HCT116 (cell line): ENCODE measurements at regions not wholly inside any gene's neighbourhood (a gene's known extent, or its start where the extent isn't known, plus 50 kb on each side); places are given as distances from the start of the nearest gene placed in this dataset.

ENCODE experiments used
- ATAC-seq: fragments of 200-7000 bp; cut with Tn5 transposase; 2 replicates; pipeline ENCODE4 v1.9.1; 2020; ENCODE audit warnings: mild to moderate bottlenecking, moderate library complexity
- BruUV-seq: library from RNA; stranded (reverse); fragments of 400-500 nt; replicated peaks from 2 replicates; lab custom pipeline; 2021; lab: Mats Ljungman, UMichigan
- CTCF ChIA-PET: fragments of 300-600 bp; sonication (Branson Sonifier 250); formaldehyde crosslinking; loops from one replicate; lab custom pipeline; 2021; ENCODE audit warnings: antibody characterized with exemption; lab: Charles Lee
- POLR2A ChIA-PET: fragments of 300-600, 350-600 bp; sonication (Branson Sonifier 250); formaldehyde crosslinking; loops from one replicate; lab custom pipeline; 2021; ENCODE audit warnings: antibody characterized with exemption; lab: Charles Lee
- RAD21 ChIA-PET, 2 experiments: fragments of 300-600 bp; sonication (Branson Sonifier 250); formaldehyde crosslinking; loops; one replicate each; lab custom pipeline; 2023; ENCODE audit warnings: low total read pairs in 2 of 2; ENCODE audit not compliant: uncharacterized antibody in 2 of 2, unreplicated experiment in 2 of 2, low non-redundant PET in 1 of 2; lab: Charles Lee
- DNase-seq: peaks from one replicate; pipeline ENCODE4 v3.0.0-alpha.2; 2010; ENCODE audit warnings: low read depth, low spot score
- H2AFZ ChIP-seq: fragments of 200-600 bp; shearing (Covaris generic), sonication (generic); 2 replicates; pipeline ENCODE4 v1.6.1; 2017; ENCODE audit warnings: low read depth, mixed run types, mixed read lengths, antibody characterized with exemption, low read length; ENCODE audit not compliant: poor library complexity, severe bottlenecking
- H3K27ac ChIP-seq: 2 replicates; pipeline ENCODE4 v1.5.1; 2012; ENCODE audit warnings: low read depth, low read length
- H3K27me3 ChIP-seq: fragments of 200-600 bp; sonication (generic); 2 replicates; pipeline ENCODE4 v1.6.1; 2016; ENCODE audit warnings: mixed run types, low read length, mixed read lengths; ENCODE audit not compliant: insufficient read depth
- H3K36me3 ChIP-seq, 2 experiments: fragments of 200-500 bp in 1 of 2; fragments of 200-600 bp in 1 of 2; sonication (Bioruptor generic) in 1 of 2; sonication (generic) in 1 of 2; 2 replicates each; pipeline versions ENCODE4 v1.5.1 to v1.6.1; 2014 to 2016; ENCODE audit warnings: low read length in 2 of 2, inconsistent platforms in 1 of 2, mixed read lengths in 1 of 2, mixed run types in 1 of 2; ENCODE audit not compliant: insufficient read depth in 2 of 2, control insufficient read depth in 1 of 2
- H3K4me1 ChIP-seq, 2 experiments: fragments of 200-600 bp in 1 of 2; sonication (generic) in 1 of 2; 2 replicates each; pipeline versions ENCODE4 v1.5.1 to v1.6.1; 2012 to 2017; ENCODE audit warnings: low read length in 2 of 2, inconsistent platforms in 1 of 2, mild to moderate bottlenecking in 1 of 2, mixed read lengths in 1 of 2, mixed run types in 1 of 2, moderate library complexity in 1 of 2; ENCODE audit not compliant: insufficient read depth in 2 of 2, control insufficient read depth in 1 of 2
- H3K4me2 ChIP-seq: fragments of 200-600 bp; sonication (generic); 2 replicates; pipeline ENCODE4 v1.6.1; 2017; ENCODE audit warnings: mixed run types, low read length, mixed read lengths
- H3K4me3 ChIP-seq, 2 experiments: fragments of 200-600 bp in 1 of 2; sonication (generic) in 1 of 2; replicated peaks in 1 of 2; 2 replicates each; pipeline ENCODE4 v1.5.1; 2011 to 2016; ENCODE audit warnings: low read length in 2 of 2, control low read depth in 1 of 2, low read depth in 1 of 2, mild to moderate bottlenecking in 1 of 2, mixed read lengths in 1 of 2, mixed run types in 1 of 2
- H3K79me2 ChIP-seq: fragments of 200-600 bp; sonication (generic); 2 replicates; pipeline ENCODE4 v1.6.1; 2017; ENCODE audit warnings: mild to moderate bottlenecking, mixed run types, low read length, moderate library complexity, mixed read lengths; ENCODE audit not compliant: insufficient read depth
- H3K9ac ChIP-seq: fragments of 200-600 bp; sonication (generic); 2 replicates; pipeline ENCODE4 v1.6.1; 2016; ENCODE audit warnings: low read length, mixed read lengths
- H3K9me2 ChIP-seq: fragments of 200-600 bp; sonication (generic), shearing (Covaris generic); 2 replicates; pipeline ENCODE4 v1.6.1; 2017; ENCODE audit warnings: mixed run types, mild to moderate bottlenecking, moderate library complexity; ENCODE audit not compliant: insufficient read depth
- H3K9me3 ChIP-seq, 2 experiments: fragments of 200-500 bp in 1 of 2; fragments of 200-600 bp in 1 of 2; sonication (Bioruptor generic) in 1 of 2; sonication (generic) in 1 of 2; 2 replicates each; pipeline ENCODE4 v1.6.1; 2014 to 2017; ENCODE audit warnings: low read length in 2 of 2, mixed read lengths in 2 of 2, inconsistent platforms in 1 of 2, low read depth in 1 of 2, mild to moderate bottlenecking in 1 of 2, mixed run types in 1 of 2, moderate library complexity in 1 of 2; ENCODE audit not compliant: control insufficient read depth in 1 of 2, insufficient read depth in 1 of 2
- H4K20me1 ChIP-seq: fragments of 200-600 bp; sonication (generic), shearing (Covaris generic); 2 replicates; pipeline ENCODE4 v1.6.1; 2017; ENCODE audit warnings: mixed run types, mild to moderate bottlenecking, moderate library complexity; ENCODE audit not compliant: insufficient read depth
- EZH2 ChIP-seq: fragments of 200-600 bp; sonication (generic); IDR thresholded peaks from 2 replicates; pipeline ENCODE4 v1.6.1; 2017; ENCODE audit warnings: antibody characterized with exemption, mixed run types
- POLR2A ChIP-seq: IDR thresholded peaks from 2 replicates; pipeline ENCODE4 v1.7.0; 2011; ENCODE audit warnings: borderline replicate concordance; ENCODE audit not compliant: insufficient read depth, insufficient read length; ENCODE audit errors: extremely low read depth
- SIN3A ChIP-seq: IDR thresholded peaks from 2 replicates; pipeline ENCODE4 v1.6.1; 2012; ENCODE audit warnings: low read depth
- SRF ChIP-seq: IDR thresholded peaks from 2 replicates; pipeline ENCODE4 v1.6.1; 2012; ENCODE audit warnings: low read depth
- TCF7L2 ChIP-seq: IDR thresholded peaks from 2 replicates; pipeline ENCODE4 v1.7.0; 2011; ENCODE audit warnings: borderline replicate concordance, inconsistent platforms; ENCODE audit not compliant: insufficient read depth, insufficient read length; ENCODE audit errors: extremely low read depth
- YY1 ChIP-seq: IDR thresholded peaks from 2 replicates; pipeline ENCODE4 v1.6.1; 2011; ENCODE audit warnings: low read length, low read depth, moderate library complexity, mild to moderate bottlenecking; ENCODE audit not compliant: insufficient replicate concordance; ENCODE audit errors: extremely low read depth
- intact Hi-C: fragments of 100-400 bp; cut with micrococcal nuclease; formaldehyde crosslinking; loops from 2 replicates; pipeline ENCODE4 v1.10.0; 2022
- TF ChIP-seq, protein P1 (sequence below): IDR thresholded peaks from 2 replicates; pipeline ENCODE4 v1.6.1; 2012

DNA sequence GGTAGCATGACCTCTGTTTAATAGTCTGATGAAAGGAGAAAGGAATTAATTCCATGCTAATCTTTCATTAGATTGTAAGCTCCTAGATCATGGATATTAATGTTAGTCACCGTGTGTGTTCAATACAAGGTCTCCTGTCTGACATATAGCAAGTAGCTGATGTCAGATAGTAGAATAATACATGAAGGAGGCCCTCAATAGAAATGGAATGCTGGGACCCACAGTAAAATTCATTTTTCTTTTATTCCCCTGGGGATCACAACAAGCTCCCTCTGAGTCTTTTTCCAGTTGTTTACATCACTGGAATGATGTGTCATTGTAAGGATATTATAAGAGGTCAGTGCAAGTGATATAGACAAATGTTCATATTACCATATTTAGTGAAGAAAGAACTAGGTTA is 240.3 kb upstream of the TRPC7 start:
- TF ChIP-seq YY1 (no peak), SRF (no peak), TCF7L2 (no peak), SIN3A (no peak)
- H3K79me2 ChIP-seq: no peaks in the 10 kb centered on the region
- intact Hi-C loops: no loop called here
- H3K4me2 ChIP-seq: no peak overlapping the region
- ATAC-seq: no peak
- RAD21 ChIA-PET: no interaction called here
- no peaks in the 10 kb centered on the region for H3K27me3 ChIP-seq
- H3K9me2 ChIP-seq: no peaks in the 10 kb centered on the region
- H3K9me3 ChIP-seq: no peaks in the 10 kb centered on the region
- no peak overlapping the region for H2AFZ ChIP-seq
- no peaks in the 10 kb centered on the region for H3K4me1 ChIP-seq
- H4K20me1 ChIP-seq: no peaks in the 10 kb centered on the region
- BruUV-seq: no TSS peak
- no peak overlapping the region for H3K27ac ChIP-seq
- H3K4me3 ChIP-seq: no peak overlapping the region
- DNase-seq: no peak
- CTCF ChIA-PET: no interaction called here
- no peak overlapping the region for H3K9ac ChIP-seq
- POLR2A ChIA-PET: no interaction called here
- H3K36me3 ChIP-seq: no peaks in the 10 kb centered on the region

DNA sequence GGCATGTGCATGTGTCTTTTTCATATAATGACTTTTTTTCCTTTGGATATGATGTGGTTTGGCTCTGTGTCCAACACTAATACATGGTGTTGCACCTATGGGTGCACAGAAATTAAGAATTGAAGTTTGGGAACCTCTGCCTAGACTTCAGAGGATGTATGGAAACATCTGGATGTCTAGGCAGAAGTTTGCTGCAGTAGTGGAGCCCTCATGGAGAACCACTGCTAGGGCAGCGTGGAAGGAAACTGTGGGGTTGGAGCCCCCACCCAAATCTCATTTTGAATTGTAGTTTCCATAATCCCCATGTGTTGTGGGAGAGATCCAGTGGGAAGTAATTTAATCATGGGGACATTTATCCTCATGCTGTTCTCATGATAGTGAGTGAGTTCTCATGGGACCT is 235.0 kb upstream of the TRPC7 start:
- no peaks in the 10 kb centered on the region for H3K36me3 ChIP-seq
- no peaks in the 10 kb centered on the region for H3K79me2 ChIP-seq
- H3K4me1 ChIP-seq: no peaks in the 10 kb centered on the region
- no peak for TF ChIP-seq POLR2A
- TF ChIP-seq SRF: no peak
- TF ChIP-seq EZH2: no peak
- TF ChIP-seq, protein P1, sequence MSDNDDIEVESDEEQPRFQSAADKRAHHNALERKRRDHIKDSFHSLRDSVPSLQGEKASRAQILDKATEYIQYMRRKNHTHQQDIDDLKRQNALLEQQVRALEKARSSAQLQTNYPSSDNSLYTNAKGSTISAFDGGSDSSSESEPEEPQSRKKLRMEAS: no peak
- H4K20me1 ChIP-seq: no peaks in the 10 kb centered on the region
- BruUV-seq: no TSS peak
- H3K9me3 ChIP-seq: no peaks in the 10 kb centered on the region
- DNase-seq (no peak), ATAC-seq (no peak)
- ChIA-PET CTCF (no interaction called here), RAD21 (no interaction called here), POLR2A (no interaction called here)
- intact Hi-C loops: no loop called here
- H3K9ac ChIP-seq: no peak overlapping the region
- no peak overlapping the region for H3K4me2 ChIP-seq
- H3K9me2 ChIP-seq: no peaks in the 10 kb centered on the region
- no peaks in the 10 kb centered on the region for H3K27me3 ChIP-seq
- H3K27ac ChIP-seq: no peak overlapping the region
- no peak overlapping the region for H3K4me3 ChIP-seq
- H2AFZ ChIP-seq: no peak overlapping the region
